IMR-90 (cell line): ENCODE measurements at regions not wholly inside any gene's neighbourhood (a gene's known extent, or its start where the extent isn't known, plus 50 kb on each side); places are given as distances from the start of the nearest gene placed in this dataset.

Source experiments
- ATAC-seq: fragments of 200-7000 bp; cut with Tn5 transposase; 2 replicates; pipeline ENCODE4 v1.9.1; 2020; ENCODE audit warnings: low read depth, mild to moderate bottlenecking, moderate library complexity
- BruUV-seq: library from RNA; stranded (reverse); fragments of 400-500 nt; replicated peaks from 2 replicates; lab custom pipeline; 2021; lab: Mats Ljungman, UMichigan
- CTCF ChIA-PET: fragments of 300-600 bp; formaldehyde crosslinking; extraction: SDS; loops from one replicate; lab custom pipeline; 2021; ENCODE audit warnings: antibody characterized with exemption; lab: Yijun Ruan, JAX
- POLR2A ChIA-PET: fragments of 300-600 bp; sonication (Branson Sonifier 250); formaldehyde crosslinking; loops from one replicate; lab custom pipeline; 2022; ENCODE audit warnings: antibody characterized with exemption; ENCODE audit not compliant: unreplicated experiment; lab: Charles Lee
- DNase-seq: peaks from one replicate; pipeline ENCODE4 v3.0.0; 2013
- H2AFZ ChIP-seq: replicated peaks from 2 replicates; pipeline ENCODE3; 2013; ENCODE audit warnings: low read length, mild to moderate bottlenecking; ENCODE audit not compliant: poor library complexity
- H2AK5ac ChIP-seq: 2 replicates; pipeline ENCODE4 v1.6.1; 2013; ENCODE audit warnings: low read depth, low read length, inconsistent platforms
- H2AK9ac ChIP-seq: replicated peaks from 2 replicates; pipeline ENCODE3; 2013; ENCODE audit warnings: mild to moderate bottlenecking, low read depth, low read length, moderate library complexity; ENCODE audit not compliant: poor library complexity
- H2BK120ac ChIP-seq: 2 replicates; pipeline ENCODE4 v1.6.1; 2013; ENCODE audit warnings: low read depth, low read length, inconsistent platforms
- H2BK15ac ChIP-seq: 3 replicates; pipeline ENCODE4 v1.6.1; 2013; ENCODE audit warnings: low read depth, low read length, inconsistent platforms
- H2BK20ac ChIP-seq: 2 replicates; pipeline ENCODE4 v1.6.1; 2013; ENCODE audit warnings: low read depth, mild to moderate bottlenecking, inconsistent platforms, low read length, moderate library complexity
- H2BK5ac ChIP-seq: 2 replicates; pipeline ENCODE4 v1.6.1; 2013; ENCODE audit warnings: mild to moderate bottlenecking, low read depth, low read length, inconsistent platforms; ENCODE audit not compliant: poor library complexity, severe bottlenecking
- H3K14ac ChIP-seq: replicated peaks from 2 replicates; pipeline ENCODE4 v1.6.1; 2013; ENCODE audit warnings: low read depth, low read length, inconsistent platforms
- H3K18ac ChIP-seq: 2 replicates; pipeline ENCODE4 v1.6.1; 2013; ENCODE audit warnings: low read depth, low read length, control low read depth
- H3K23ac ChIP-seq: 2 replicates; pipeline ENCODE4 v1.6.1; 2013; ENCODE audit warnings: low read depth, low read length, inconsistent platforms
- H3K27ac ChIP-seq: 2 replicates; pipeline ENCODE4 v1.5.1; 2013; ENCODE audit warnings: mild to moderate bottlenecking, control low read depth, low read length; ENCODE audit not compliant: insufficient read depth
- H3K27me3 ChIP-seq: 2 replicates; pipeline ENCODE4 v1.6.1; 2013; ENCODE audit warnings: low read length; ENCODE audit not compliant: control insufficient read depth, insufficient read depth
- H3K36me3 ChIP-seq: 2 replicates; pipeline ENCODE4 v1.6.1; 2013; ENCODE audit warnings: low read length, mixed read lengths; ENCODE audit not compliant: control insufficient read depth, insufficient read depth
- H3K4ac ChIP-seq: 2 replicates; pipeline ENCODE4 v1.6.1; 2013; ENCODE audit warnings: low read depth, low read length, inconsistent platforms
- H3K4me1 ChIP-seq: 2 replicates; pipeline ENCODE4 v1.6.1; 2013; ENCODE audit warnings: low read length, mixed read lengths; ENCODE audit not compliant: control insufficient read depth, insufficient read depth
- H3K4me2 ChIP-seq: 2 replicates; pipeline ENCODE4 v1.6.1; 2013; ENCODE audit warnings: low read depth, mild to moderate bottlenecking, control low read depth, low read length, moderate library complexity
- H3K4me3 ChIP-seq: 2 replicates; pipeline ENCODE4 v1.5.1; 2013; ENCODE audit warnings: low read depth, mild to moderate bottlenecking, control low read depth, low read length, moderate library complexity; ENCODE audit not compliant: insufficient read depth
- H3K56ac ChIP-seq: 2 replicates; pipeline ENCODE4 v1.6.1; 2013; ENCODE audit warnings: low read length, inconsistent platforms; ENCODE audit not compliant: insufficient read depth; ENCODE audit errors: extremely low read depth
- H3K79me1 ChIP-seq, 2 experiments: 2 replicates each; pipeline ENCODE4 v1.6.1; 2013; ENCODE audit warnings: low read length in 2 of 2, inconsistent platforms in 1 of 2, low read depth in 1 of 2
- H3K9ac ChIP-seq: 2 replicates; pipeline ENCODE4 v1.6.1; 2013; ENCODE audit warnings: low read depth, low read length, control low read depth
- H3K9me1 ChIP-seq: 2 replicates; pipeline ENCODE4 v1.6.1; 2013; ENCODE audit warnings: low read length, inconsistent platforms; ENCODE audit not compliant: insufficient read depth
- H3K9me3 ChIP-seq: 2 replicates; pipeline ENCODE4 v1.6.1; 2013; ENCODE audit warnings: low read length; ENCODE audit not compliant: control insufficient read depth, insufficient read depth
- H4K20me1 ChIP-seq: 2 replicates; pipeline ENCODE4 v1.6.1; 2013; ENCODE audit warnings: low read length, inconsistent platforms; ENCODE audit not compliant: insufficient read depth
- H4K5ac ChIP-seq: 2 replicates; pipeline ENCODE4 v1.6.1; 2013; ENCODE audit warnings: mild to moderate bottlenecking, low read depth, low read length, control low read depth
- H4K8ac ChIP-seq, 2 experiments: 2 replicates each; pipeline ENCODE4 v1.6.1; 2013; ENCODE audit warnings: low read depth in 2 of 2, low read length in 2 of 2, control low read depth in 1 of 2, inconsistent platforms in 1 of 2
- H4K91ac ChIP-seq: 2 replicates; pipeline ENCODE4 v1.6.1; 2013; ENCODE audit warnings: low read depth, low read length, inconsistent platforms; ENCODE audit not compliant: insufficient read depth
- BHLHE40 ChIP-seq: fragments of 150-350 bp; IDR thresholded peaks from 2 replicates; pipeline ENCODE4 v1.6.1; 2016; ENCODE audit warnings: mild to moderate bottlenecking, low read depth, low read length
- CEBPB ChIP-seq: IDR thresholded peaks from 2 replicates; pipeline ENCODE4 v1.6.1; 2012; ENCODE audit warnings: low read depth, low read length, improper control_type of control experiment
- CHD1 ChIP-seq: IDR thresholded peaks from 2 replicates; pipeline ENCODE4 v1.6.1; 2012; ENCODE audit warnings: low read depth, low read length, improper control_type of control experiment
- CTCF ChIP-seq: conservative IDR thresholded peaks from 2 replicates; pipeline ENCODE4 v1.5.1; 2012; ENCODE audit warnings: mild to moderate bottlenecking, low read depth, low read length, improper control_type of control experiment
- ELK1 ChIP-seq: fragments of 150-350 bp; IDR thresholded peaks from 2 replicates; pipeline ENCODE4 v1.6.1; 2016; ENCODE audit warnings: low read depth, mild to moderate bottlenecking, low read length, moderate library complexity, borderline replicate concordance
- FOS ChIP-seq: fragments of 150-350 bp; IDR thresholded peaks from 2 replicates; pipeline ENCODE4 v1.6.1; 2016; ENCODE audit warnings: low read depth, low read length
- MAFK ChIP-seq: IDR thresholded peaks from 2 replicates; pipeline ENCODE4 v1.6.1; 2012; ENCODE audit warnings: low read depth, low read length, improper control_type of control experiment
- MXI1 ChIP-seq: IDR thresholded peaks from 2 replicates; pipeline ENCODE4 v1.6.1; 2012; ENCODE audit warnings: low read depth, mild to moderate bottlenecking, low read length, moderate library complexity, borderline replicate concordance
- NFE2L2 ChIP-seq: fragments of 150-350 bp; IDR thresholded peaks from 2 replicates; pipeline ENCODE4 v1.6.1; 2016; ENCODE audit warnings: low read depth, mild to moderate bottlenecking, low read length
- POLR2A ChIP-seq: IDR thresholded peaks from 2 replicates; pipeline ENCODE4 v1.6.1; 2012; ENCODE audit warnings: mild to moderate bottlenecking, low read depth, low read length
- RAD21 ChIP-seq: IDR thresholded peaks from 2 replicates; pipeline ENCODE4 v1.6.1; 2012; ENCODE audit warnings: low read length, improper control_type of control experiment
- RCOR1 ChIP-seq: IDR thresholded peaks from 2 replicates; pipeline ENCODE4 v1.6.1; 2012; ENCODE audit warnings: mild to moderate bottlenecking, low read length, improper control_type of control experiment; ENCODE audit not compliant: insufficient replicate concordance
- RFX5 ChIP-seq: IDR thresholded peaks from 2 replicates; pipeline ENCODE4 v1.8.0; 2012; ENCODE audit warnings: low read depth, mild to moderate bottlenecking, low read length, moderate library complexity
- SMC3 ChIP-seq: fragments of 150-350 bp; IDR thresholded peaks from 2 replicates; pipeline ENCODE4 v1.6.1; 2016; ENCODE audit warnings: low read depth, mild to moderate bottlenecking, antibody characterized with exemption, low read length, moderate library complexity
- USF2 ChIP-seq: fragments of 150-350 bp; IDR thresholded peaks from 2 replicates; pipeline ENCODE4 v1.6.1; 2017; ENCODE audit warnings: mild to moderate bottlenecking, antibody characterized with exemption, low read length, low read depth
- WGBS, 2 experiments: methylation state at CpG; one replicate each; pipeline versions ENCODE4 v1.1.5 to v1.1.7; 2013; ENCODE audit warnings: missing lambda C conversion rate in 2 of 2; ENCODE audit not compliant: insufficient read length in 1 of 2; ENCODE audit errors: extremely low coverage in 2 of 2; 5-methylcytosine and 5-hydroxymethylcytosine counted together
- dilution Hi-C: fragments of 300-500 bp; cut with HindIII; formaldehyde crosslinking; loops from one replicate; pipeline ENCODE4 v1.14.3; 2018; ENCODE audit warnings: low sequenced_read_pairs; ENCODE audit not compliant: unreplicated experiment
- in situ Hi-C: fragments of 300-500 bp; cut with MboI; formaldehyde crosslinking; loops from 3 replicates; pipeline ENCODE4 v1.14.3; 2019; ENCODE audit warnings: low sequenced_read_pairs, inconsistent platforms, mixed read lengths
- intact Hi-C: fragments of 100-400 bp; cut with micrococcal nuclease; formaldehyde crosslinking; loops from 2 replicates; pipeline ENCODE4 v1.10.0; 2022

GRCh38 chr4:71272976-71273375 lies 65.8 kb upstream of the SLC4A4 start:
- POLR2A ChIA-PET, result interaction anchor here (0.6 kb wide), 1 partner anchor 130 kb away, joined by 3 read pairs; no protein-coding TSS in a partner anchor

More at GRCh38 chr4:71272976-71273375, 65.8 kb upstream of the SLC4A4 start:
- Histone ChIP-seq H3K9me1 (0 out of 2 replicates have a peak, but pooled peaks cover 3% of the 10 kb centered on the region), H4K20me1 (no peaks in the 10 kb centered on the region; the same call in 1 of the 2 replicates), H3K23ac (no peak overlapping the region), H4K8ac (no peak overlapping the region), H2AK9ac (no peak overlapping the region), H4K91ac (no peak overlapping the region), H3K4ac (no peak overlapping the region), H3K27ac (no peak overlapping the region), H2BK15ac (no peak overlapping the region), H3K9me3 (no peaks in the 10 kb centered on the region), H2BK5ac (no peak overlapping the region), H3K4me2 (no peak overlapping the region), H3K36me3 (peaks cover 7% of the 10 kb centered on the region), H2BK120ac (no peak overlapping the region), H3K9ac (no peak overlapping the region), H3K4me3 (no peak overlapping the region), H3K4me1 (peaks cover 7% of the 10 kb centered on the region), H2AK5ac (no peak overlapping the region), H3K14ac (no peak overlapping the region), H3K79me1 (peaks cover 32 to 63% of the 10 kb centered on the region in 2 experiments), H2BK20ac (no peak overlapping the region), H2AFZ (no peak overlapping the region), H4K5ac (no peak overlapping the region), H3K27me3 (no peaks in the 10 kb centered on the region), H3K56ac (no peak overlapping the region), H3K18ac (no peak overlapping the region)
- intact Hi-C loops (no loop called here), in situ Hi-C loops (loop anchor here (10.0 kb wide), 1 partner anchor 442 kb away; no protein-coding TSS in a partner anchor), dilution Hi-C loops (no loop called here)
- no peak for DNase-seq
- CTCF ChIA-PET, result no interaction called here
- no TSS peak for BruUV-seq
- ATAC-seq, result no peak
- WGBS, 2 experiments, result no CpG with 5 or more reads among the region's 1 CpG
- TF ChIP-seq SMC3 (no peak), CEBPB (no peak), USF2 (no peak), MAFK (no peak), RFX5 (no peak), FOS (no peak), CHD1 (no peak), ELK1 (no peak), POLR2A (no peak), BHLHE40 (no peak), CTCF (no peak), MXI1 (no peak), RCOR1 (no peak), RAD21 (no peak), NFE2L2 (no peak)
